Fibroblast of peridontal ligament (primary cell): ENCODE measurements at regions not wholly inside any gene's neighbourhood (a gene's known extent, or its start where the extent isn't known, plus 50 kb on each side); places are given as distances from the start of the nearest gene placed in this dataset.

Experiments
- DNase-seq: peaks from one replicate; pipeline ENCODE4 v3.0.0-alpha.2; 2010; ENCODE audit errors: extremely low read depth

DNA sequence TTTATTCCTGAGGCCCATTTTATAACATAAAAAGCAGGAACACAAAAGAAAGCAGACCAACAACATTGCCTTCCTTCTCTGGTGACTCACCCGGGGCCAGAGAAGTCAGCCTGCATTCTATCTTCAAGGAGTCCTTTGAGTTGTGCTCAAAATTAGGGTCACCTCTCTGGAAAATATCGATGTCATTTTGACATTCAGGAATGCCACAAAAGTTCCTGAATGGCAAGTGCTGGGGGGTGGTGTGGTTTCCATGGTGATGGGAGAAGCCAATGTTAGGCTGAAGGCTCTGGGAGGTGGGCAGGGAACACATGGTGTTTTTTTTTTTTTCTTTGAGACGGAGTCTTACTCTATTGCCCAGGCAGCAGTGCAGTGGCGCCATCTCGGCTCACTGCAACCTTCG, 159.6 kb downstream of the HAPSTR1 start:
- no peak for DNase-seq

DNA sequence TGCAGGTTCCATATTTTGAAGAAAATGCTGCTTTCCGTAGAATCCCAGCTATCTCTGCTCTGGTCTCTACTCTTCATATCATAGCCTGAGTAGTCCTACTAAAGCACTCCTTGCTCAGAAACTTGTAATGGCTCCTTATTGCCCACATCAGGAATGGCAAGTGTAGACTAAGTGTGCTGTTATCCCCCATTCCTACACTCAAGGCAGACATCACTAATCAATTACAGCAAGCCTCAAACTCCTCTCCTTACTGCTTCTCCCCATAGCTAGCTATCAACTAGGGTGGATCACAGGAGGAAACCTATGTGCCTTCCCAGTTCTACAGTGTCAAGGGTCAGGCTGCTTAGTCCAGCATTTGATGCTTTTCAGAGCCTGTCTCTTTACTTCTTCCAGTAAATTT, 163.4 kb downstream of the HAPSTR1 start:
- DNase-seq: no peak

DNA sequence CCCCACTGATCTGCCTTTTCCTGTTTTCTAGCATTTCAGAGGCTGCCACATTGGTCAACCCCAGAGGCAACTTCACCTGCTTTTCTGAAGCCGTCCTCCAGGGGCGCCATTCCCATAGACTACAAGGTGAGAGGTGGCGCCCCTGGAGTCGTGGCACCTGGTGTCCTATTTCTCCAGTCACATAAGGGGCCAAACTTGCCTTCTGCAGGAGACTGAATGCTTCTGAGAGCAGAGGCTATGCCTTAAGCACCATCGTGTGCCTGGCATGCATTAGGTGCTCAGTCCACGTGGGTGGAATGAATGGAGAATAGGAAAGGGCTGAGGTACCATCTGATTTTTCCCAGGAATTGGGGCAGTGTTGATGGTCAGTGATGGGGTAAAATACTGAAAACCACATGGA, 164.8 kb downstream of the HAPSTR1 start:
- DNase-seq: no peak

DNA sequence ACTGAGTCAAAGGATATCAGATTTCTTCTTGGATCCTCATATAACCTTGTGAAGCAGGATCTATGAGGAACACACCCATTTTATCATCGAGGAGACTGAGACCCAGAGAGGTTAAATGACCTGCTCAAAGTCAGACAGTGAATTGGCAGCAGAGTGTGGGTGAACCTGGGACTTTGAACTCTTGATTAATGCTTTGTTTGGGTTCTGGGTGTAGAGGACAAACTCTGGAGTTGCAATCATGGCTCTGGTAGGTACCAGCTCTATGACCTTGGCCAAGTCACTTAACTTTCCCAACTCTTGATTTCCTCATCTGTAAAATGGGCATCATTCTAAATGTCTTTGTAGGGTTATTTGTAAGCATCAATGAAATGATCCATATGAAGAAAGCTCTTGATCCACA, 166.4 kb downstream of the HAPSTR1 start:
- DNase-seq: no peak

DNA sequence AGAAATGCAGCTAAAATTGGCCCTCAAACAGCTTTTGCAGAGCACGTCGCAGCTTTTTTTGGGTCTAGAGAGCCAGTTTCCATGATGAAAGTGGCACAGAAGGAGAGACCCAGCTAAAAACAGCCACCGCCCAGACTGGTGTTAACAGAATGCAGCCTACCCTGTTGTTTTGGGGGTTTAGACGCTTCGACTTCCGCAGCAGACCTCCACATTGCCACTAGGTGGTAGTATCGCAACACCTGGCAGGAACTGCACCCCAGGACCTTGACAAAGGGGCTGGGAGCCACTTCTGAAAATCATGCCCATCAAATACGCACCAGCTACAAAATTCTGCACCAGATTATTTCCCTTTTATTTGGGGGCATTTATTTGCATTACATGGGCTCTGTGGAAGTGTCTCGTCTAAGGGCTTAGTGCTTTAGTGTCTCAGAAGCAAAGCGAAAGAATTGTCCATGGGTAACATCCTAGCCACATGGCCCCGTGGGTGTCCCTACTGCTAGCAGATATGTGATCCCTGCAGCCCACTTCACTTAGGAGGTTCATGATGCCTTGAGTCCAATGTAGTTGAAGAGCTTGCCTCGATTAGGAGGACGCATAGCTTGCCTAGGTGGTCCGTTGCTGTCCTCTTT, 167.1 kb downstream of the HAPSTR1 start:
- DNase-seq: peak; percentile 2

DNA sequence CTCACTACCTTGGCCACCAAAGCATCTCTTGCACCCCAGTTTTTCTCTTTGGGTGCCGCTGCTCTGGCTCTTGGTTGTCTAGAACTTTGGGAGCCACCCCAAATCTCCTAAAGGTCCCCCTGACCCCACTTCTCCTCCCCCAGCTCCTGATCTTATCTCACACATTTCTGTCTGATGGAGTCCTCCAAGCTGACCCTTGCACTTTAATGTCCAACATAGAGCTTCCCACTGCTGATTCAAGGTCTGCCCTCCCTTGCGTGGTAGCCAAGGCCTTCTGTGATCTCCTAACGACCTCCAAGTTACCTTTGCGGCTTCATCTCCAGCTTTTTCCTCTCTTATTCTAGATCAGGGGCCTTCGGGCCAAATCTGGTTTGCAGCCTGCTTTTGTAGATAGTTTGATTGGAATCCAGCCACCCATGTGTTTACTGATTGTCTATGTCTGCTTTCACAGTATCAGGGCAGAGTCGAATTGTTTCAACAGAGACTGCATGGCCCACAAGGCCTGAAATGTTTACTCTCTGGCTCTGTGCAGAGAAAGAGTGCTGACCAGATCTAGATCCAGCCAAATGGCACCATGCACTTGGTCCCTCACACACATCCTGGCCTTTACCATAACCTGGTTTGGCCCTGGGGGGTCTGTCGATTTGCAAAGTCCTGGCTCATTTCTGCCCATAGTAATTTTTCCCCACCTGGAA, 168.6 kb downstream of the HAPSTR1 start:
- no peak for DNase-seq

DNA sequence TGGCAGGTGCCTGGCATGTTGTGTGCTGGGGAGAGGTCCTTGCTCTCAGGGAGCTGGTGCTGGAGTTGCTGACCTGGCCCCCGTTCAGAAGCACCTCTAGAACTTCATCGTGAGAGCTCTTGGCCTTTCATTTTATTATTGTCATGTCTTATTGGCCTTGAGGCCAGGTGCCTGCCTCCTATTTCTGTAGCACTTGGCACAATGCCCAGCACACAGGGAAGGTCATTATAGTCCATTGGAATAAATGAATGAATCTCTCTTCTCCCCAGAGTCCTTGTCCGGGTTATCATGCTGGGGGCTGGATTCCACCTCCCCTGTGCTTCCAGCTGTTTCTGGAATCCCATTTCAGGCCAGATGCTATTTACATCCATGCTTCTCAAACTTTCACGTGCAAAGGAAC, 169.2 kb downstream of the HAPSTR1 start:
- no peak for DNase-seq

DNA sequence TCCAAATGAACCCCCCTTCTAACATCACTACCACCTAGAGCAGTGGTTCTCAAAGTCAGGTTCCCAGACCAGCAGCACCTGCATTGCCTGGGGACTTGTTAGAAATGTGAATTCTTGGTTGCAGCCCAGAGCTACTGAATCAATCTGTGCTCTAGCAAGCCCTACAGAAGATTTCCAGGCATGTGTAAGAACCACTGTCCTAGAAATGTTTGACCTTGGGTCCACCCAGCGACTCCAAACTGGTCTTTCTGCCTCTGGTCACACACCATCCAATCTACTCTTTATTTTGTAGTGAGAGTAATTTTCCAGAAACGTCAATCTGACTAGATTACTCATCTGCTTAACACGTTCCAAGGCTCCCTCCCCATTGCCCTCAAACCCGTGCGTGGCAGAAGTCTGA, 169.9 kb downstream of the HAPSTR1 start:
- no peak for DNase-seq

DNA sequence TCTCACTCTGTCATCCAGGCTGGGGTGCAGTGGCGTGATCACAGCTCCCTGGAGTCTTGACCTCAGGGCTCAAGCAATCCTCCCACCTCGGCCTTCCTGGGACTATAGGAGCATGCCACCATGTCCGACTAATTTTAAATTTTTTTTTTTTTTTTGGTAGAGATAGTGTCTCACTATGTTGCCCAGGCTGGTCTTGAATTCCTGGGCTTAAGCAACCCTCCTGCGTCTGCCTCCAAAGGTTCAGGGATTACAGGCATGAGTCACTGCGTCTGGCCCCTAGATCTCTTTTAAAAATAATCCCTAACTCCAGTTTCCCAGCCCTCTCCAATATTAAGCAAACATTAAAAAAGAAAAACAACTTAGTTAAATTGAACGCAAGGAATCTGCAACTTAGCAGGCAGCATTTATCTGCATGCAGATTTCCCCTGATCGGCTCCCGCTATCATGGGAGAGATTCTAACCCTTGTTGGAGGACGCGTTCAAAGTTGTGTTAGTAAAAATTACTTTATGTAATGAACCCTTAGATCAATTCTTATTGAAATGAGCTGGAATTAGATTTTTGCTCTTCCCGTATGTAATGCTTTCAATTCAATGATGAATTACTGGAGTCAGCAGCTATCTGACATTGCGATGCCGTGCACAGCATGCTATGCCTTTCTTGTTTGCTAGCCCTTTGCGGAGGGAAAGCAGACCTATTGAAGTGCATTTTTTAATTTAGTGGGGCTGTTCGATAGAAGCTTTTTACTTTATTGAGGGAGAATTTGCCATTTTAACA, 171.7 kb downstream of the HAPSTR1 start:
- no peak for DNase-seq

DNA sequence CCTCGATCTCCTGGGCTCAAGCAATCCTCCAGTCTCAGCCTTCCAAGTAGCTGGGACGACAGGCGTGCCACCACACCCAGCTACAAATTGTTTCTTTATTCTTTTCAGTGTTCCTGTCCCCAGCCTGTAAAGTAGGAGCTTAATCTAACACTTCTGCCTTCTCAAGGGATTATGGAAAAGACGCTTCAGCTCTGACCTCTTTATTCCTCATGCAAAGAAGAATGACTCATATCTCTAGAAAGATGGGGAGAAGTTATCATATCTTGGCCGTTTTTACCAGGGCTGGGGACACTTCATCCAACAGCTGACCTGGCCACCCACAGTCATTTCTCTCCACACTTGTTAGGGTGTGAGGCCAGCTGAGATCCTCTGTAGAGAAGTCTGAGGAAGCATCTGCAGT, 172.6 kb downstream of the HAPSTR1 start:
- DNase-seq: no peak

DNA sequence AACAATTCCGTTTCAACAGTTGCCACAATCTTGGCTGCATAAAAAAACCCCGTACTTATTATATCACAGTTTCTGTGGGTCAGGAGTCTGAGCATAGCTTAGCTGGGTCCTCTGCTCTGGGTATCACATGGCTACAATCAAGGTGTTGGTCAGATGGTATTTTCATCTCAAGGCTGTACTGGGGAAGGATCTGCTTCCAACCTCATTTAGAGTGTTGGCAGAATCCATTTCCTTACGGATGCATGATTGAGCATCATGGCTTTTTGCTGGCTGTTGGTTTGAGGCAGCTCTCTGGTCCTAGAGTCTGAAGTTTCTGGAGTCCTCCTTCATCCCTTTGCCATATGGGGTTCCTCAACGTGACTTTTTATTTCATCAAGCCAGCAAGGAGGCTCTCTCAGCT, 177.0 kb downstream of the HAPSTR1 start:
- DNase-seq: no peak

DNA sequence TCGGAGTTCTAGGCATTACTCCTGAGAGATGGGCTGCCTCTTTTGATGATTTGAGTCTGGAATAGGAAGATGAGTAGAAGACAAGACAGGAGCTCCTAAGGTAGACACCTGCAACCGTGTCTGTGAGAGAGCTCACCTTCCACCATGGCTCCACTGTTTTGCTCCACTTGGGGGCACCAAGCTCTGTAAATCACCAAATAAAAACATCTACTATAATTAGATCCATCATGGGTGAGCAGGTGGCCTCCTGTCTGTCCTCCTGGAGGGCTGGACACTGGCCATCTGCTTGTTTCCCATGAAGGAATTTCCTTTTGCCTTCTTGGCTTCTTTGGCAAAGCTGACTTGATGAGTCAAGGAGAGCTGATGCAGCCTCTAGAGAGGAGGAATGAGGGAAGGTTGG, 179.0 kb downstream of the HAPSTR1 start:
- no peak for DNase-seq

DNA sequence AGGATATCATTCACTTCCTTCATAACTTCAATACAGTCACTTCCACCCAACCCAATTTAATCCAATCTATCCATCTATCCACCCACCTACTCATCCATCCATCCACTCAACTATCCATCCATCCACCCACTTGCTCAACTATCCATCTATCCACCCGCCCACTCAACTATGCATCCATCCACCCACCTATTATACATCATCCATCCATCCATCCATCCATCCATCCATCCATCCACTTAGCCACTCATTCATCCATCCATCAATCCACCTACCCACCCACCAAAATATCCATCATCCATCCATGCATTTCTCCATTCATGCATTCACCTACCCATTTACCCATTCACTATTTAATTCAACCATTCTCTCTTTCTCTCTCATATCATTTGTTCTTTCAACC, 179.5 kb downstream of the HAPSTR1 start:
- DNase-seq: no peak

DNA sequence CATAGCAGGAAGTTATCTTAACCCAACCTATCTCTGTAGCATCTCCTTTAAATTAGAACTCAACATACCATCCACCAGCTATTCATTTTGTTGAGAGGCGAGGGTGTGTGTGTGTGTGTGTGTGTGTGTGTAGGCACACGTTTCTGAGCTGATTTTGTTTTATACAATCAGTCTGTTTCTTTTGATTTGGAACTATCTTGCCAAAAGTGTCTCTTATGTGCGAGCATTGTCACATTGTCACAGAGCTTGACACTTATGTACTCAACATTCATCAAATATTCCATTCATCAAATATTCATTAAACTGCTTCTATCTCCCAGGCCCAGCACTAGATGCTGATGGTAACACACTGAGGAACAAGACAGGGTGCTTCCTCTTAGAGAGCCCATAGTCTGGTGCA, 180.4 kb downstream of the HAPSTR1 start:
- DNase-seq: no peak

DNA sequence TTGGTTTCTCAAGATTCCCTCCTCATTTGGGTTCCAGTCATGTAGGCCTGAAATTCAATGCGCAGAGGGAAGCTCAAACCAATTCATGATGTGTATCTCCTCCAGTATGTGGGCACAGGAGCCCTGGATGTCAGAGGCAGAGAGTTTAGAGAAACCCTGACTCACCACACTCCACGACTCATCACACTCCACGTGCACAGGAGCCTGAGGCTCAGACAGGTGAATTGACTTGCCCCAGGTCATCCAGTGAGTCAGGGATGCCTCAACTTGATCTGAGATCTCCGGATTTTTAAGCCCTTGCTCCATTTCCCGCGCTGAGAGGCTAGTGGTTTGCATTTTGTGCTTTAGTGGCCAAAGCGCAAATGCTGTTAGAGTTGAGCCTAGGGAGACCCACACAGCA, 183.9 kb downstream of the HAPSTR1 start:
- DNase-seq: no peak

DNA sequence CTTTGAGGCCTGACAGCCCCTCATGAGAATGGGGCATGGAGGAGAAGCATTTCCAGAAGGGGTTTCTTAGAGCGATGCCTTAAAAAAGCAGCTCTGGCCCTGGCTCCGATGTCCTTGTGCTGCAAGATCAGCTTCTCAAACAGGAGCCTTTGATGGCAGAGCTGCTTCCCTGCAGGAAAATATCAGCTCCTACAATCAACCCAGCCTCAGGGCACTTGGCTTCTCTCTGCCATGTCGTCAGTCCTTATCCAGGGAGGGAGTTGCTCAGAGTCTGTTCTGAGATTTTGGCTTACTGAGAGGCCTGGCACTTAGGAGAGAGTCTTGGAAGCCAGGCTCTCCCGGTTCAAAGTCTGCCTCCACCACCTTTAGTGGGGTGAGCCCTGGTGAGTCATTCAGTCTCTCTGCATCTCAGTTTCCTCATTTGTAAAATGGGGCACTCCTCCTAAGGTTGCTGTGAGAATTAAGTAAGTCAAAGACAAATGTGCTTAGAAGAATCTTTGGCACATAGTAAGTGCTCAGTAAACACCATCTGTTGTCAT, 184.4 kb downstream of the HAPSTR1 start:
- DNase-seq: no peak

DNA sequence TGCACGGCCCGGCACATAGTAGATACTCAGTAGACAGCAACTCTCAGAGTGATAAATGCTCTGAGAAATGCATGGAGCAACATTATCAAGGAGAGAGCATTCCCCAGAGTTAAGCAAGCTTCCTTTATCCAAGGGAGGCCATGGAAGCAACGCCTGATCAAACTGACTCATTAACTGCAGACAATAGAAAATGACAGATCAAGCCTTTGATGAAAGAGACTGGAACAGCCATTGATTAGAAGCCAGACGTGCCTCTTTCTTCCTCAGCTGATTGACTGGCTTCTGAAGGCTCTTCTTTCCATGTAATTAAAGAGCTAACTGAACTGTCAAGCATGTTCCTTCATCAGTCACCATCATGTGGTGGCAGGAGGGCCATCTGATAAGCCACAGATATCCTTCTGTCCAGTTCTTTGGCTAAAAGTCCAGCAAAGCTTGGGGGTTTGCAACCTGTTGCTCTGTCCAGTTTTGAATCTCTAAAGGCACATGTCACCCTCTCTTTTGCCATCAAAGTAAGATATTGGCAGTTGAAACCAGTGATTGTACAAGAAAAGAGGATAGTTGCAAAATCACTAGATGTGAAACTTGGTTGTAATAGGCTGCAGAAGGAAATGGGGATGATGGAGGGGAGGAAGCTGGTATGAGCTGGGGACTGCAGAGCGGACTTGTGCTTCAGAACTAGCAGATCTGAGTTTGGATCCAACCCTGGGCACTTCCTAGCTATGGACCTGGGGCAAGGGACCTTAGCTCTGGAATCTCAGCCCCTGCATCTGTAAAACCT, 188.0 kb downstream of the HAPSTR1 start:
- no peak for DNase-seq

DNA sequence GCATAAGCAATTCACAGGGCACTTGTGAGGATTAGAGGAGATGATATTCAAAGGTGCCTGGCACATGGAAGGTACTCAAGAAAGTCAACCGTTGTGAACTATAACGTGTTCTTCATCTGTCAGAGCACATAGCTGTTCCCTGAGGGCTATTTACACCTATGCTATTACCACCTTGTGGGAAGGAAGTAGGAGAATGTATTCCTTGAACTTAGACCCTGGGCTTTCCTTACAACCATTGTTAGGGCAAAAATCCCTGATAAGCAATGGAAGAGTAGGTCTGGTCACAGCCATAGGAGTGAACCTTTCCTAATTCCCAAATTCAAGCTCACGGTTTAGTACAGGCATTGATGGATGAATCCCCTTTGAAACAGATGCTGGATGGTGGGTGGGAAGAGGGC, 188.6 kb downstream of the HAPSTR1 start:
- no peak for DNase-seq

DNA sequence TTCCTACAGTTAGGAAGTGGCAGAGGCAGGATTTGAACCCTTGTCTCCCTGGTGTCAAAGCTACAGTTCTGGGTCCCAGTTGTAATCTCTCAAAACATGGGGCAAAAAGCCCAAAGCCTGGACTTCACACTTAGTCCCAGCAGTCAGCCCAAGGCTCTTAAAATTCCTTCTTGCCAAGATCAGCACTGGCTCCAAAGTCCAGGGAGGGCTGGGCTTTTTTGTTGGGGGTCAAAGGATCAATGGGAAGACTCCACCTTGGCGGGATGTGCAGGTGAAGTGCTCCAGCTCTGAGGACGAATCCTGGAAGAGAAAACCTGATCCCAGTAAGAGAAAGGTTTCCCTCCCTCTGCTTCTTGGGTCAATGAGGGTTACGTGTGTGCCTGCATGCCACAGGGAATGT, 195.5 kb downstream of the HAPSTR1 start:
- no peak for DNase-seq

DNA sequence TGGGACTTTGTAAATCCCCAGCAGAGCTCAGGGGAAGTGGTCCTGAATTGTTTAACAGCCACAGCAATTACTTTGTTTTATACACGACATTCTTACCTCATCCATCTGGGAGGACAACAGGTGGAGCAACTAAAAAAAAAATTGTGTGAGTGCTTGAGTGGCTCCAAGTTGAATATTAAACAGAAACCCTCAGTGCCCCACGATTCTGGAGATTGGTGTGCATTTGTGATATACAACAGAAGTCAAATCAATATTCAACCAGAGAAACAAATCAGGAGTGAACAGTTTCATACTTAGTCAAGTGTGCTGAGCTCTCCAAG, 204.8 kb downstream of the HAPSTR1 start:
- no peak for DNase-seq

DNA sequence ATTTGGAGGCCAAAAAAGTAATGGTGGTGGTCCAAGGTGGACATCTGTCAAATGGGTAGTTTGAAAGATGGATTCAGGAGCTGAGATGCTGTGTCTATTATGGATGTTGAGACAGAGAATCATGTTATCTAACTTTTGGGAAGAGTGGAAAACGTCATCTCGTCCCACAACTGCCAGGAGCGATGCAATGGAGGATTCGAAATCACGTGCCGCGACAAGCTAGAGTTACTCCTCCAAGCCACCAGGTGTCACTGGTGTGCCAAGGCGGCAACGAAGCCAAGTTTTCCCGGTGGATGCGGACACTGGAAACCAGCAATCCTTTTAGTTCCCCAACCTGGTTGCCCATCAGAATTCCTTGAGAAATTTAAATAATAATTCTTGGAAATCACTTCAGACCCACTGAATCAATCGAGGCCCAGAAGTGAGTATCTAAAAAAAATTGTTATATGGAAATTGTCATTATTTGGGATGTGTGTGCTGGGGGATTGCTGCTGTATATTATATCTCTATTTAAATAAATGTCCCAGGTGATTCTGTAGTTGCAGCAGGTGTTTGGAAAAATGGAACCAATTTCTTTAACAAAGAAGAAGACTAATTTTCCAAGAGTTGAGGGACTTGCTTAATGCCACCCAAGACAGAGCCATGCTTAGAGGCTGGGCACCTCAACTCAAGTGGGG, 206.1 kb downstream of the HAPSTR1 start:
- DNase-seq: no peak

DNA sequence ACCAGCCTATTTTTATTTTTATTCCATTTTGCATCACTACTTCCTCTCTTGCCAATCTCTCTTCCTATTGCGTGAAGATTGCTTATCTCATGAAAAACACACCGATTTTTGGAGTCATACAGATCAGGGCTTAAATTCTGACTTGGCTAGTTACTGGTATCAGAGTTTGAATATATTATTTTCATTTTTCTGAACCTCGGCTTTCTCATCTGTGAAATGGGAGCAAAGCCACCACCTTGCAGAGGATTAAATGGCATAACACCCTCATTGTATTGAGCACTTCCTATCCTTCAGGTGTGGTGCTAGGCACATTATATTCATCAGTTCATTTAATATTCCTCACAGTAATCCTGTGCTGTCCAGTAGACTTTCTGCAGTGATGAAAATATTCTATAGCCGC, 208.8 kb downstream of the HAPSTR1 start:
- DNase-seq: no peak
